Type B pancreatic cell (in vitro differentiated cells): ENCODE measurements at regions not wholly inside any gene's neighbourhood (a gene's known extent, or its start where the extent isn't known, plus 50 kb on each side); places are given as distances from the start of the nearest gene placed in this dataset.

Source experiments
- DNase-seq: peaks from one replicate; pipeline ENCODE4 v3.0.0; 2021; ENCODE audit warnings: mixed read lengths; ENCODE audit not compliant: unreplicated experiment; ENCODE audit errors: extremely low spot score
- H3K27ac Mint-ChIP-seq: 2 replicates; pipeline ENCODE4 v1.8.0; 2021; ENCODE audit warnings: mild to moderate bottlenecking, mixed read lengths
- H3K27me3 Mint-ChIP-seq: 2 replicates; pipeline ENCODE4 v1.8.0; 2021; ENCODE audit warnings: mixed read lengths
- H3K36me3 Mint-ChIP-seq: 2 replicates; pipeline ENCODE4 v1.8.0; 2021; ENCODE audit warnings: mixed read lengths
- H3K4me1 Mint-ChIP-seq: one replicate; pipeline ENCODE4 v1.8.0; 2021; ENCODE audit warnings: mixed read lengths; ENCODE audit not compliant: unreplicated experiment
- H3K4me3 Mint-ChIP-seq: 2 replicates; pipeline ENCODE4 v1.8.0; 2021; ENCODE audit warnings: mild to moderate bottlenecking, mixed read lengths
- H3K9me3 Mint-ChIP-seq: 2 replicates; pipeline ENCODE4 v1.8.0; 2021; ENCODE audit warnings: mixed read lengths
- TF ChIP-seq, protein P1 (sequence below): fragments of 200-600 bp; sonication (generic); conservative IDR thresholded peaks from 2 replicates; pipeline ENCODE4 v1.5.0; 2021; ENCODE audit warnings: antibody characterized with exemption, mild to moderate bottlenecking

DNA sequence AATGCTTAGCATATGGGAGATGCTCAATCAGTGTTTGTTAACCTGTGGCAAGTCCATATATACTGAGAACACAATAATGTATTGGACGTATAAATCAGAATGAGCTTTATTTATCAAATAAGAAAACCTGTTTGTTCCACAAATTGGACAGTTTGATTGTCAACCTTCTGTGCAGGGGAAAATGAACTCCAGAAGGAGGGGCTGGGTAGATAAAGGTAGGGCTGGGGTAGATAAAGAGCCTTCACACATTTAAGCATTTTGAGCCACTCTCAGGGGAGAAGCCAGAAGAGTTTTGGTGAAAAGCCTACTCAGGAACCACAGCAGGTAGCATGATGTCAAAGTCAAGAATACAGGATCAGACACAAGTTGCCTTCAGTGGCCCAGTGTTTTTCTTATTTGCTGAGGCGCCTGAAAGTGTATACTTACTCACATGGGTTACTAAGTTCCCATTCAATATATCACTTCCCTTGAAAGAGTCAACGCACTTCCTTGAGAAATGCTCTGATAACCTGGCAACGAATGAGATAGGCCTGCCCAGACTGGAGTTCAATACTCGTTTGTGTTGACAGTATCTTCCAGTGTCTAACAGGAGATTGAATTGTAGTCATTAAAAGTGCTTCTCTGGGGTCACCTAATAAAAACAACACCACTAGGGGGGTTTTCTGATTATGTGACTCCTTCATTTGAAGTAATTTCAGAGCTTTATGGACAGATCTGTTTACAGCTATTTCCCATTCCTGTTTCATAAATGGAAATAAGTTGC, 263.9 kb upstream of the CITED2 start:
- peaks cover 7% of the 10 kb centered on the region for H3K9me3 Mint-ChIP-seq

DNA sequence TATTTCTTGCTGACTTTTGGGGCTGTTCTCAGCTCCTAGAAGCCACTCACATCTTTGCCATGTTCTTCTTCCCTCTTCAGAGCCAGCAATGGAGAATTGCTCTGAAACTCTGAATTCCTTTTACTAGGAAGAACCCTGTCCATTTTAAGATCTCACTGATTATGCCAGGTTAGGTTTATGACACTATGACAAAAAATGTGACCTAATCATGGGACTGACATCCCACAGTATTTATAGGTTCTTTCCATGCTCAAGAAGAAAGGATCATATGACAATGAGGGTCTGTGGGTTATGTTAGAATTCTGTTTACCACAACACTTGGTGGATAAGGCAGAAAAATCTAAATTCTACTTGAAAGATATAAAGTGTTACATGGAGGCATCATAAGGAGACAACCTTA, 263.3 kb upstream of the CITED2 start:
- no peaks in the 10 kb centered on the region for H3K27me3 Mint-ChIP-seq
- H3K27ac Mint-ChIP-seq, result no peak overlapping the region
- no peaks in the 10 kb centered on the region for H3K4me1 Mint-ChIP-seq

More for the DNA sequence above, 263.9 kb upstream of the CITED2 start:
- TF ChIP-seq, protein P1, sequence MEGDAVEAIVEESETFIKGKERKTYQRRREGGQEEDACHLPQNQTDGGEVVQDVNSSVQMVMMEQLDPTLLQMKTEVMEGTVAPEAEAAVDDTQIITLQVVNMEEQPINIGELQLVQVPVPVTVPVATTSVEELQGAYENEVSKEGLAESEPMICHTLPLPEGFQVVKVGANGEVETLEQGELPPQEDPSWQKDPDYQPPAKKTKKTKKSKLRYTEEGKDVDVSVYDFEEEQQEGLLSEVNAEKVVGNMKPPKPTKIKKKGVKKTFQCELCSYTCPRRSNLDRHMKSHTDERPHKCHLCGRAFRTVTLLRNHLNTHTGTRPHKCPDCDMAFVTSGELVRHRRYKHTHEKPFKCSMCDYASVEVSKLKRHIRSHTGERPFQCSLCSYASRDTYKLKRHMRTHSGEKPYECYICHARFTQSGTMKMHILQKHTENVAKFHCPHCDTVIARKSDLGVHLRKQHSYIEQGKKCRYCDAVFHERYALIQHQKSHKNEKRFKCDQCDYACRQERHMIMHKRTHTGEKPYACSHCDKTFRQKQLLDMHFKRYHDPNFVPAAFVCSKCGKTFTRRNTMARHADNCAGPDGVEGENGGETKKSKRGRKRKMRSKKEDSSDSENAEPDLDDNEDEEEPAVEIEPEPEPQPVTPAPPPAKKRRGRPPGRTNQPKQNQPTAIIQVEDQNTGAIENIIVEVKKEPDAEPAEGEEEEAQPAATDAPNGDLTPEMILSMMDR, result no peak
- Mint-ChIP-seq H3K27me3 (no peaks in the 10 kb centered on the region), H3K4me3 (no peak overlapping the region), H3K27ac (no peak overlapping the region), H3K4me1 (no peaks in the 10 kb centered on the region), H3K36me3 (no peaks in the 10 kb centered on the region)
- DNase-seq, result no peak

DNA sequence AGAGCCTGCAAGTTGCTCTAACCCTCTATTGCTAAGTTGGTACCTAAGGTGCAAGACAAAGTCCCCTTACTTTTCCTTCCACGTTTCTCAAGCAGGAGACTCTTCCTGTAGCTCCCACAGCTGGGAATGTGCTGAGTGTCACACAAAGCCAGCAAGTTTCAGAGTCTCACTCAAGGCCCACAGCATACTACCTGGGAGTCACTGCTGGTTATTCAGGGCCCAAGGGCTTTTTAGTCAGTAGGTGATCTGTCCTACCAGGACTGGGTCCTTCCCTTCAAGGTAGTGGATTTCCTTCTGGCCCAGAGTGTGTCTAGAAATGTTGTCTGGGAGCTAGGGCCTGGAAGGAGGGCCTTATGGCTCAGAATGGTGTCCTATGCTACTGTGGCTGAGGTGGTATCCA, 261.9 kb upstream of the CITED2 start:
- H3K4me1 Mint-ChIP-seq, result no peaks in the 10 kb centered on the region
- no peak overlapping the region for H3K27ac Mint-ChIP-seq
- H3K27me3 Mint-ChIP-seq, result no peaks in the 10 kb centered on the region
- no peak overlapping the region for H3K4me3 Mint-ChIP-seq
- no peak for DNase-seq
- TF ChIP-seq, protein P1, result no peak
- H3K36me3 Mint-ChIP-seq, result no peaks in the 10 kb centered on the region
- H3K9me3 Mint-ChIP-seq, result peaks cover 7% of the 10 kb centered on the region

More for the DNA sequence above, 263.3 kb upstream of the CITED2 start:
- Mint-ChIP-seq H3K36me3 (no peaks in the 10 kb centered on the region), H3K9me3 (peaks cover 7% of the 10 kb centered on the region), H3K4me3 (no peak overlapping the region)
- DNase-seq, result no peak
- TF ChIP-seq, protein P1, result no peak

DNA sequence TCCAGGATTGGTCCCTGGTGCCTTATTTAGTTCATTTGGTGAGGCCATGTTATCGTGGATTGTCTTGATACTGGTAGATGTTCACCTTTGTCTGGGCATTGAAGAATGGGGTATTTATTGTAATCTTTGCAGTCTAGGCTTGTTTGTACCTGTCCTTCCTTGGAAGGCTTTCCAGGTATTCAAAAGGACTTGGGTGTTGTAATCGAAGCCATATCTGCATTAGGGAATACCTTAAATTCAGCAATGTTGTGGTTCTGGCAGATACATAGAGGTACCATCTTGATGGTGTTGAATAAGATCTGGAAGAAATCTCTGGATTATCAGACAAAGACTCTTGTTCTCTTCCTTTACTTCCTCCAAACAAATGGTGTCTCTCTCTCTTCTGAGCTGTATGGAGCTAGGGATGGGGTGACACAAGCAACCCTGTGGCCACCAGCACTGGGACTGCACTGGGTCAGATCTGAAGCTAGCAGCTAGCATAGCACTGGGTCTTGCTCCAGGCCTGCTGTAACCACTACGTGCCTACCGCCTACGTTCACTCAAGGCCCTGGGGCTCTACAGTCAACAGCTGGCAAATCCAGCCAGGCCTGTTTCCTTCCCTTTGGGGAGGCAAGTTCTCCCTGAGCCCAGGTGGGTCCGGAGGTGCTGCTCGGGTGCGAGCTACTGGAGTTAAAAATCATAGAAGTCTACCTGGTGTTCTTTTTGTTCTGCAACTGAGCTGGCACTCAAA, 261.1 kb upstream of the CITED2 start:
- H3K36me3 Mint-ChIP-seq, result no peaks in the 10 kb centered on the region
- no peaks in the 10 kb centered on the region for H3K4me1 Mint-ChIP-seq
- peaks cover 7% of the 10 kb centered on the region for H3K9me3 Mint-ChIP-seq
- H3K27ac Mint-ChIP-seq, result no peak overlapping the region
- no peak overlapping the region for H3K4me3 Mint-ChIP-seq
- TF ChIP-seq, protein P1, result no peak
- no peaks in the 10 kb centered on the region for H3K27me3 Mint-ChIP-seq
- no peak for DNase-seq

DNA sequence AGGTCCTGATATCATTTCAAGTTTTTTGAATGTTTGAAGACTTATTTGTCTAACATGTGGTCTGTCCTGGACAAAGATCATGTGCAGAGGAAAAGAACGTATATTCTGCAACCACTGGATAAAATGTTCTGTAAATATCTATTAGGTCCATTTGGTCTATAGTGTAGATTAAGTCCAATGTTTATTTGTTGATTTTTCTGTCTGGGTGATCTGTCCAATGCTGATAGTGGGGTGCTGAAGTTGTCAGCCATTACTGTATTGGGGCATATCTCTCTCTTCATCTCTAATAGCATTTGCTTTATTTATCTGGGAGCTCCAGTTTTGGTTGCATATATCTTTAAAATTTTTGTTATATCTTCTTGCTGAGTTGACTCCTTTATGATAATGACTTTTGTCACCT, 258.4 kb upstream of the CITED2 start:
- DNase-seq, result no peak
- TF ChIP-seq, protein P1, result no peak
- Mint-ChIP-seq H3K27ac (no peak overlapping the region), H3K27me3 (no peaks in the 10 kb centered on the region), H3K4me3 (no peak overlapping the region), H3K9me3 (peaks cover 10% of the 10 kb centered on the region), H3K36me3 (no peaks in the 10 kb centered on the region), H3K4me1 (no peaks in the 10 kb centered on the region)
